Endothelial cell of umbilical vein (primary cell): ENCODE measurements at regions not wholly inside any gene's neighbourhood (a gene's known extent, or its start where the extent isn't known, plus 50 kb on each side); places are given as distances from the start of the nearest gene placed in this dataset.

Experiments
- BruUV-seq: library from RNA; stranded (reverse); fragments of 400-500 nt; replicated peaks from 2 replicates; lab custom pipeline; 2021; lab: Mats Ljungman, UMichigan
- CTCF ChIA-PET: fragments of 300-600, 350-600 bp; sonication (Branson Sonifier 250); formaldehyde crosslinking; loops from one replicate; lab custom pipeline; 2021; ENCODE audit warnings: antibody characterized with exemption, inconsistent platforms; lab: Charles Lee
- POLR2A ChIA-PET: fragments of 300-600, 350-600 bp; sonication (Branson Sonifier 250); formaldehyde crosslinking; loops from one replicate; lab custom pipeline; 2021; ENCODE audit warnings: antibody characterized with exemption, inconsistent platforms; lab: Charles Lee
- DNase-seq: peaks from one replicate; pipeline ENCODE4 v3.0.0-alpha.2; 2011; ENCODE audit warnings: low read depth, low spot score
- FAIRE-seq: peaks from 2 replicates; lab custom pipeline; 2011; peaks lifted over from hg19 to GRCh38; lab: Jason Lieb, UNC
- H2AFZ ChIP-seq: 2 replicates; pipeline ENCODE4 v1.6.0; 2012; ENCODE audit warnings: low read depth, low read length, control low read depth, inconsistent platforms
- H3K27ac ChIP-seq: 2 replicates; pipeline ENCODE4 v1.5.1; 2011; ENCODE audit warnings: low read depth, mild to moderate bottlenecking, control low read depth, low read length, moderate library complexity; ENCODE audit not compliant: insufficient read depth
- H3K27me3 ChIP-seq, 2 experiments: 2 replicates each; pipeline versions ENCODE4 v1.6.0 to v1.6.1; 2011; ENCODE audit warnings: low read length in 2 of 2, mixed read lengths in 1 of 2; ENCODE audit not compliant: control insufficient read depth in 2 of 2, insufficient read depth in 2 of 2
- H3K36me3 ChIP-seq, 2 experiments: 2 replicates in 1 of 2; 3 replicates in 1 of 2; pipeline ENCODE4 v1.5.1; 2011; ENCODE audit warnings: low read length in 2 of 2, mild to moderate bottlenecking in 1 of 2, moderate library complexity in 1 of 2; ENCODE audit not compliant: control insufficient read depth in 2 of 2, insufficient read depth in 2 of 2; ENCODE audit errors: extremely low read depth in 1 of 2
- H3K4me1 ChIP-seq: 3 replicates; pipeline ENCODE4 v1.5.1; 2011; ENCODE audit warnings: mild to moderate bottlenecking, low read length; ENCODE audit not compliant: control insufficient read depth, insufficient read depth; ENCODE audit errors: extremely low read depth
- H3K4me2 ChIP-seq: 2 replicates; pipeline ENCODE4 v1.6.1; 2011; ENCODE audit warnings: low read length, control low read depth, mixed read lengths; ENCODE audit not compliant: insufficient read depth
- H3K4me3 ChIP-seq, 3 experiments: fragments of 200-600 bp in 1 of 3; sonication (generic), shearing (Covaris generic) in 1 of 3; replicated peaks in 1 of 3; 2 replicates each; pipeline ENCODE4 v1.5.1; 2011 to 2016; ENCODE audit warnings: control low read depth in 3 of 3, low read length in 3 of 3, mild to moderate bottlenecking in 2 of 3, inconsistent platforms in 1 of 3, low read depth in 1 of 3, moderate library complexity in 1 of 3; ENCODE audit not compliant: insufficient read depth in 1 of 3
- H3K79me2 ChIP-seq: 2 replicates; pipeline ENCODE4 v1.6.0; 2012; ENCODE audit warnings: low read length, inconsistent platforms; ENCODE audit not compliant: control insufficient read depth, insufficient read depth
- H3K9ac ChIP-seq: replicated peaks from 2 replicates; pipeline ENCODE3; 2011; ENCODE audit warnings: low read length, control low read depth; ENCODE audit not compliant: insufficient read depth; ENCODE audit errors: extremely low read depth
- H3K9me1 ChIP-seq: replicated peaks from 3 replicates; pipeline ENCODE4 v1.6.0; 2011; ENCODE audit warnings: mild to moderate bottlenecking, low read length; ENCODE audit not compliant: control insufficient read depth, insufficient read depth; ENCODE audit errors: extremely low read depth
- H3K9me3 ChIP-seq: replicated peaks from 2 replicates; pipeline ENCODE4 v1.5.1; 2012; ENCODE audit warnings: low read length, inconsistent platforms; ENCODE audit not compliant: control insufficient read depth, insufficient read depth
- H4K20me1 ChIP-seq: replicated peaks from 2 replicates; pipeline ENCODE3; 2011; ENCODE audit warnings: mild to moderate bottlenecking, low read length; ENCODE audit not compliant: control insufficient read depth, insufficient read depth; ENCODE audit errors: extremely low read depth
- CTCF ChIP-seq, 2 donors: IDR thresholded peaks; 1 replicate in 1 of 2; 2 replicates in 1 of 2; pipeline ENCODE4 v1.5.1; 2011; ENCODE audit warnings: low read length in 2 of 2, mild to moderate bottlenecking in 2 of 2, moderate library complexity in 2 of 2, control low read depth in 1 of 2, inconsistent platforms in 1 of 2, low read depth in 1 of 2; ENCODE audit not compliant: insufficient read depth in 1 of 2; ENCODE audit errors: extremely low read depth in 1 of 2
- EZH2 ChIP-seq: IDR thresholded peaks from 2 replicates; pipeline ENCODE4 v1.6.1; 2012; ENCODE audit warnings: borderline replicate concordance, low read depth, mild to moderate bottlenecking, moderate library complexity, low read length, inconsistent platforms; ENCODE audit not compliant: severe bottlenecking
- FOS ChIP-seq: IDR thresholded peaks from 2 replicates; pipeline ENCODE4 v1.6.1; 2011; ENCODE audit warnings: mild to moderate bottlenecking, low read length, moderate library complexity, borderline replicate concordance; ENCODE audit not compliant: insufficient read depth
- GATA2 ChIP-seq: IDR thresholded peaks from 2 replicates; pipeline ENCODE4 v1.7.0; 2011; ENCODE audit warnings: low read depth, mild to moderate bottlenecking, moderate library complexity, mixed read lengths, low read length; ENCODE audit not compliant: insufficient read length, insufficient read depth
- JUN ChIP-seq: IDR thresholded peaks from 2 replicates; pipeline ENCODE4 v1.6.1; 2011; ENCODE audit warnings: borderline replicate concordance, low read depth; ENCODE audit not compliant: insufficient read length, insufficient read depth
- MAX ChIP-seq: IDR thresholded peaks from 2 replicates; pipeline ENCODE4 v1.6.1; 2011; ENCODE audit not compliant: insufficient read depth, insufficient read length
- MYC ChIP-seq: IDR thresholded peaks from one replicate; pipeline ENCODE4 v1.6.1; 2011; ENCODE audit warnings: mild to moderate bottlenecking, low read depth, low read length
- POLR2A ChIP-seq: IDR thresholded peaks from 2 replicates; pipeline ENCODE4 v1.6.1; 2012; ENCODE audit warnings: low read depth, mild to moderate bottlenecking, control low read depth, low read length
- POLR2AphosphoS5 ChIP-seq: IDR thresholded peaks from 2 replicates; pipeline ENCODE4 v1.6.1; 2012; ENCODE audit warnings: low read depth, mild to moderate bottlenecking, control low read depth, low read length, moderate library complexity; ENCODE audit not compliant: insufficient read depth
- dilution Hi-C: fragments of 300-500 bp; cut with MboI; formaldehyde crosslinking; loops from one replicate; pipeline ENCODE4 v1.15.0; 2019; ENCODE audit warnings: low sequenced_read_pairs; ENCODE audit not compliant: extremely low pct_ligation_motif_present
- intact Hi-C: fragments of 100-400 bp; cut with micrococcal nuclease; formaldehyde crosslinking; loops from one replicate; pipeline ENCODE4 v1.10.0; 2022

- Histone ChIP-seq H4K20me1 (no peaks in the 10 kb centered on the region), H3K9me3 (no peaks in the 10 kb centered on the region), H3K4me2 (no peak overlapping the region), H3K36me3 (no peaks in the 10 kb centered on the region), H3K9me1 (no peaks in the 10 kb centered on the region), H3K9ac (no peak overlapping the region), H3K79me2 (no peaks in the 10 kb centered on the region), H3K4me1 (no peaks in the 10 kb centered on the region), H3K27ac (no peak overlapping the region), H3K27me3 (no peaks in the 10 kb centered on the region), H3K4me3 (no peak overlapping the region), H2AFZ (no peak overlapping the region)
- TF ChIP-seq MAX (no peak), JUN (no peak), GATA2 (no peak), EZH2 (no peak), FOS (no peak), POLR2A (no peak)
- POLR2A ChIA-PET = no interaction called here
- dilution Hi-C loops (no loop called here), intact Hi-C loops (no loop called here)
- FAIRE-seq = no peak
- DNase-seq = no peak
- CTCF ChIA-PET = no interaction called here
- BruUV-seq = no TSS peak
Observed at GRCh38 chr7:52506325-52506724, 529.1 kb upstream of the POM121L12 start.

GRCh38 chr7:52504561-52504960 lies 530.9 kb upstream of the POM121L12 start:
- FAIRE-seq = no peak
- Histone ChIP-seq H3K36me3 (no peaks in the 10 kb centered on the region), H3K9ac (no peak overlapping the region), H3K79me2 (no peaks in the 10 kb centered on the region), H3K4me1 (no peaks in the 10 kb centered on the region), H3K4me2 (no peak overlapping the region), H4K20me1 (no peaks in the 10 kb centered on the region), H2AFZ (no peak overlapping the region), H3K4me3 (no peak overlapping the region), H3K27me3 (no peaks in the 10 kb centered on the region), H3K27ac (no peak overlapping the region), H3K9me1 (no peaks in the 10 kb centered on the region), H3K9me3 (no peaks in the 10 kb centered on the region)
- POLR2A ChIA-PET = no interaction called here
- intact Hi-C loops (no loop called here), dilution Hi-C loops (no loop called here)
- no TSS peak for BruUV-seq
- CTCF ChIA-PET = no interaction called here
- TF ChIP-seq MAX (no peak), JUN (no peak), FOS (no peak), EZH2 (no peak), POLR2A (no peak), CTCF (IDR thresholded peaks at IDR 0.05; ENCODE audit: extremely low read depth in 1 of 2, insufficient read depth in 1 of 2, low read depth in 1 of 2, low read length in 2 of 2) (no peak), GATA2 (no peak), MYC (no peak), POLR2AphosphoS5 (no peak)
- peak; percentile 4 for DNase-seq
